ENCODE measurements at regions not wholly inside any gene's neighbourhood (a gene's known extent, or its start where the extent isn't known, plus 50 kb on each side); places are given as distances from the start of the nearest gene placed in this dataset.
A peak's percentile ranks its signal among the peaks of the same experiment; 100 is the strongest.

GRCh38 chr14:25836636-25837035 lies 761.2 kb downstream of the NOVA1 start:
- no peaks in the 10 kb centered on the region for H3K9me2 ChIP-seq (replicated peaks; ENCODE audit: control insufficient read depth, low read length)
- H3K36me3 ChIP-seq (ENCODE audit: control insufficient read depth, low read length) = no peaks in the 10 kb centered on the region
- TF ChIP-seq EZH2phosphoT487 (IDR thresholded peaks at IDR 0.05; ENCODE audit: borderline replicate concordance, low read length) (no peak), CTCF (IDR thresholded peaks at IDR 0.05; ENCODE audit: low read depth, low read length, poor library complexity, severe bottlenecking) (no peak)
- H3K27me3 ChIP-seq (ENCODE audit: control insufficient read depth, low read length) = no peaks in the 10 kb centered on the region
- no peaks in the 10 kb centered on the region for H3K9me3 ChIP-seq (ENCODE audit: control insufficient read depth, insufficient read depth, low read length)
- no peaks in the 10 kb centered on the region for H3K4me1 ChIP-seq (ENCODE audit: control insufficient read depth, low read length)
- no peaks in the 10 kb centered on the region for H3F3A ChIP-seq (ENCODE audit: control insufficient read depth, insufficient read depth)
- no peak overlapping the region for H3K4me2 ChIP-seq (ENCODE audit: low read length)
- H3K27ac ChIP-seq (ENCODE audit: low read depth, low read length) = no peak overlapping the region
- no peak overlapping the region for H3K4me3 ChIP-seq (ENCODE audit: low read length)
- H3K79me2 ChIP-seq (ENCODE audit: control insufficient read depth, low read length) = no peaks in the 10 kb centered on the region
- no peaks in the 10 kb centered on the region for H4K20me1 ChIP-seq (ENCODE audit: control insufficient read depth, insufficient read depth, low read depth, low read length)

DNA sequence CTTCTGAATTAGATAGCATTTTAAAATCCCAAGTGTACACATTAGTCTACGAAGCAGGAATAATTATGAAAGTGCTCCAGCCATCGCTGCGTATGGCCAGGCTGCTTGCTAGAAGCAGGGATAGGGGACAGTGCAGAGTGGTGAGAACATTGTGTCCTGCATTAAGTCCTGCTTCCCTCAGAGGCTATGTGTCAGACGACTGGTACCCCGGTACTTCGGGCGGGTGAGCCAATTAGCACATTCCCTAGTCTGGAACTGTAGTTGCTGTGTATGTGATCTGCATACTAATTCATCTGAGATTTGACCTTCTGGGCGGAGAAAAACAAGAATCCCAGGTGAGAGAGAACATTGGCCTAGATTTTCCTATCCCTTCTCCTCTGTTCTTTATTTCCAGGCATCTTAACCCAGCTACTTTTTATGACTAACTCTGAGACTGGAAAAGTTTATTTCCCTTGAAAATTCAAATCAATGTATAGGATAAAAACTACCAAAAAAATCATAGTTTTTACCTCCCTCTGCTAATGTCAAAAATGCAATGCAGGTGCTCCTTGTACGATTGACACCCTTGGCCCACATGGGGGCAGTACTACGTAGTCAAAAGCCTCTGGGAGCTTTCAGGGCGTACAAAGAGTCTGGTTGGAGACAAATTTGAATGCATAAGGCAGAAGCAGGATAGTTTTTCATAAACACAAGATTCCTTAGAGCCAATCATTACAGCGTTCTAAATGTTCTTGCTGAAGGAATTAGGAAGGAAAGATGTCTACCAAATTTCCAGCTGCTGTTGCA lies 764.3 kb downstream of the NOVA1 start:
- Histone ChIP-seq H3K4me3 (ENCODE audit: low read length) (no peak overlapping the region), H3K4me1 (ENCODE audit: control insufficient read depth, low read length) (no peaks in the 10 kb centered on the region), H3K79me2 (ENCODE audit: control insufficient read depth, low read length) (no peaks in the 10 kb centered on the region), H3K4me2 (ENCODE audit: low read length) (no peak overlapping the region), H3K9me3 (ENCODE audit: control insufficient read depth, insufficient read depth, low read length) (no peaks in the 10 kb centered on the region), H4K20me1 (ENCODE audit: control insufficient read depth, insufficient read depth, low read depth, low read length) (no peaks in the 10 kb centered on the region), H3K9me2 (replicated peaks; ENCODE audit: control insufficient read depth, low read length) (no peaks in the 10 kb centered on the region), H3F3A (ENCODE audit: control insufficient read depth, insufficient read depth) (no peaks in the 10 kb centered on the region), H3K27ac (ENCODE audit: low read depth, low read length) (no peak overlapping the region), H3K27me3 (ENCODE audit: control insufficient read depth, low read length) (no peaks in the 10 kb centered on the region), H3K36me3 (ENCODE audit: control insufficient read depth, low read length) (no peaks in the 10 kb centered on the region)
- no peak for TF ChIP-seq EZH2phosphoT487 (IDR thresholded peaks at IDR 0.05; ENCODE audit: borderline replicate concordance, low read length)
- TF ChIP-seq CTCF (IDR thresholded peaks at IDR 0.05; ENCODE audit: low read depth, low read length, poor library complexity, severe bottlenecking) = peak; percentile 54

DNA sequence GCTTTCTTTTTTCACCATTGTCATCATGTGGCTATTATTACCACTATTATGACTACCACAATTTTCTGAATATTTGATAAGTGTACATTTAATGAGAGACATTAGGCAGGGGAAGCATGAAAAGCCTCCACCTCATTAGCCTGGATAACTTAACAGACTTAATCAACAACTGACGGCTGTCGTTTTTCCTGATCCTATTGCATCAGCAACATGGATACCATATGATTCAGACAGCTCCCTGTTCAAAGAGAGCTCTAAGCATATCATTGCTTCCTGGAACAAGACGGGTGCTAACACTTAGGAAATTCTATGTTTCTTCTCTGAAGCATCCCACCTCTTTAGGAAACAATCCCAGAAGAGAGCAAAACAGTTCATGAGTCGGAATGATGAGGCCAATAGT lies 765.2 kb downstream of the NOVA1 start:
- TF ChIP-seq CTCF (IDR thresholded peaks at IDR 0.05; ENCODE audit: low read depth, low read length, poor library complexity, severe bottlenecking) (no peak), EZH2phosphoT487 (IDR thresholded peaks at IDR 0.05; ENCODE audit: borderline replicate concordance, low read length) (no peak)
- H3K27ac ChIP-seq (ENCODE audit: low read depth, low read length) = no peak overlapping the region
- H3K9me3 ChIP-seq (ENCODE audit: control insufficient read depth, insufficient read depth, low read length) = no peaks in the 10 kb centered on the region
- H3K9me2 ChIP-seq (replicated peaks; ENCODE audit: control insufficient read depth, low read length) = no peaks in the 10 kb centered on the region
- no peaks in the 10 kb centered on the region for H3K79me2 ChIP-seq (ENCODE audit: control insufficient read depth, low read length)
- H3K4me3 ChIP-seq (ENCODE audit: low read length) = no peak overlapping the region
- H3F3A ChIP-seq (ENCODE audit: control insufficient read depth, insufficient read depth) = no peaks in the 10 kb centered on the region
- H3K27me3 ChIP-seq (ENCODE audit: control insufficient read depth, low read length) = no peaks in the 10 kb centered on the region
- no peak overlapping the region for H3K4me2 ChIP-seq (ENCODE audit: low read length)
- H3K36me3 ChIP-seq (ENCODE audit: control insufficient read depth, low read length) = no peaks in the 10 kb centered on the region
- no peaks in the 10 kb centered on the region for H3K4me1 ChIP-seq (ENCODE audit: control insufficient read depth, low read length)
- H4K20me1 ChIP-seq (ENCODE audit: control insufficient read depth, insufficient read depth, low read depth, low read length) = no peaks in the 10 kb centered on the region

Data from DOHH2 (cell line).